SK-N-SH treated with all-trans-retinoic acid at 6 μM for 48 hours (cell line): ENCODE measurements at regions not wholly inside any gene's neighbourhood (a gene's known extent, or its start where the extent isn't known, plus 50 kb on each side); places are given as distances from the start of the nearest gene placed in this dataset.
"Not testable (repeated sequence)": the region's sequence is repeated elsewhere in the genome, so short reads cannot be mapped to it uniquely, and the experiment has no call there.

ENCODE experiments used
- ATAC-seq: fragments of 200-7000 bp; cut with Tn5 transposase; 3 replicates; pipeline ENCODE4 v1.9.1; 2020; ENCODE audit warnings: mild to moderate bottlenecking, moderate library complexity
- ARNTL ChIP-seq: fragments of 450-650 bp; formaldehyde crosslinking; IDR thresholded peaks from 2 replicates; pipeline ENCODE4 v1.5.0; 2020; ENCODE audit warnings: low read depth, mild to moderate bottlenecking, moderate library complexity, borderline replicate concordance
- BACH2 ChIP-seq: fragments of 250-450 bp; sonication (Bioruptor Pico); IDR thresholded peaks from 2 replicates; pipeline ENCODE4 v1.9.0; 2021; ENCODE audit warnings: mild to moderate bottlenecking, borderline replicate concordance
- CSDC2 ChIP-seq: fragments of 250-450 bp; sonication (Bioruptor Pico); IDR thresholded peaks from 2 replicates; pipeline ENCODE4 v1.5.0; 2020; ENCODE audit warnings: mild to moderate bottlenecking, moderate library complexity
- ESRRG ChIP-seq: fragments of 250-450 bp; sonication (Bioruptor Pico); IDR thresholded peaks from 2 replicates; pipeline ENCODE4 v1.6.1; 2021; ENCODE audit warnings: mild to moderate bottlenecking
- GLIS3 ChIP-seq: fragments of 250-450 bp; sonication (Bioruptor Pico); IDR thresholded peaks from 2 replicates; pipeline ENCODE4 v1.5.0; 2020; ENCODE audit warnings: mild to moderate bottlenecking, moderate library complexity
- ISL1 ChIP-seq: fragments of 250-450 bp; sonication (Bioruptor Pico); IDR thresholded peaks from 2 replicates; pipeline ENCODE4 v2.1.2; 2022; ENCODE audit warnings: mild to moderate bottlenecking, moderate library complexity
- OSR1 ChIP-seq: fragments of 250-450 bp; sonication (Bioruptor Pico); IDR thresholded peaks from 2 replicates; pipeline ENCODE4 v1.8.0; 2022; ENCODE audit warnings: moderate library complexity, mild to moderate bottlenecking, inconsistent platforms
- PPARA ChIP-seq: fragments of 250-450 bp; sonication (Bioruptor Pico); IDR thresholded peaks from 2 replicates; pipeline ENCODE4 v1.5.0; 2020; ENCODE audit warnings: mild to moderate bottlenecking, borderline replicate concordance
- RARB ChIP-seq: fragments of 250-450 bp; sonication (Bioruptor Pico); IDR thresholded peaks from 2 replicates; pipeline ENCODE4 v1.8.0; 2021; ENCODE audit warnings: mild to moderate bottlenecking, moderate library complexity
- SNAI2 ChIP-seq: fragments of 250-450 bp; sonication (Bioruptor Pico); IDR thresholded peaks from 2 replicates; pipeline ENCODE4 v1.5.0; 2020; ENCODE audit warnings: mild to moderate bottlenecking, moderate library complexity
- TCF4 ChIP-seq: fragments of 250-450 bp; sonication (Bioruptor Pico); IDR thresholded peaks from 2 replicates; pipeline ENCODE4 v1.8.0; 2021; ENCODE audit warnings: mild to moderate bottlenecking, moderate library complexity, borderline replicate concordance
- TOX ChIP-seq: fragments of 250-450 bp; sonication (Bioruptor Pico); IDR thresholded peaks from 2 replicates; pipeline ENCODE4 v1.8.0; 2021; ENCODE audit warnings: mild to moderate bottlenecking, moderate library complexity, borderline replicate concordance
- ZC3H10 ChIP-seq: fragments of 250-450 bp; sonication (Bioruptor Pico); IDR thresholded peaks from 2 replicates; pipeline ENCODE4 v1.5.1; 2021; ENCODE audit warnings: mild to moderate bottlenecking, moderate library complexity
- ZFP3 ChIP-seq: fragments of 250-450 bp; sonication (Bioruptor Pico); IDR thresholded peaks from 2 replicates; pipeline ENCODE4 v1.5.0; 2020; ENCODE audit warnings: mild to moderate bottlenecking, moderate library complexity
- ZFP30 ChIP-seq: fragments of 450-650 bp; formaldehyde crosslinking; IDR thresholded peaks from 2 replicates; pipeline ENCODE4 v1.5.0; 2022; ENCODE audit warnings: mild to moderate bottlenecking, moderate library complexity
- ZNF70 ChIP-seq: fragments of 450-650 bp; formaldehyde crosslinking; IDR thresholded peaks from 2 replicates; pipeline ENCODE4 v1.5.0; 2020; ENCODE audit warnings: mild to moderate bottlenecking, moderate library complexity
- ZNF8 ChIP-seq: fragments of 450-650 bp; formaldehyde crosslinking; IDR thresholded peaks from 2 replicates; pipeline ENCODE4 v1.5.0; 2020; ENCODE audit warnings: mild to moderate bottlenecking, moderate library complexity
- TF ChIP-seq, protein P1 (sequence below): fragments of 250-450 bp; sonication (Bioruptor Pico); IDR thresholded peaks from 2 replicates; pipeline ENCODE4 v1.5.0; 2020; ENCODE audit warnings: mild to moderate bottlenecking, moderate library complexity
- TF ChIP-seq, protein P2 (sequence below): fragments of 250-450 bp; sonication (Bioruptor Pico); IDR thresholded peaks from 2 replicates; pipeline ENCODE4 v1.5.1; 2020; ENCODE audit warnings: low read depth, mild to moderate bottlenecking, moderate library complexity
- TF ChIP-seq, protein P3 (sequence below): fragments of 250-450 bp; sonication (Bioruptor Pico); IDR thresholded peaks from 2 replicates; pipeline ENCODE4 v1.8.0; 2020; ENCODE audit warnings: mild to moderate bottlenecking, moderate library complexity, borderline replicate concordance
- TF ChIP-seq, protein P4 (sequence below): fragments of 250-450 bp; sonication (Bioruptor Pico); IDR thresholded peaks from 2 replicates; pipeline ENCODE4 v1.8.0; 2021; ENCODE audit warnings: low read depth, mild to moderate bottlenecking, moderate library complexity, borderline replicate concordance

DNA sequence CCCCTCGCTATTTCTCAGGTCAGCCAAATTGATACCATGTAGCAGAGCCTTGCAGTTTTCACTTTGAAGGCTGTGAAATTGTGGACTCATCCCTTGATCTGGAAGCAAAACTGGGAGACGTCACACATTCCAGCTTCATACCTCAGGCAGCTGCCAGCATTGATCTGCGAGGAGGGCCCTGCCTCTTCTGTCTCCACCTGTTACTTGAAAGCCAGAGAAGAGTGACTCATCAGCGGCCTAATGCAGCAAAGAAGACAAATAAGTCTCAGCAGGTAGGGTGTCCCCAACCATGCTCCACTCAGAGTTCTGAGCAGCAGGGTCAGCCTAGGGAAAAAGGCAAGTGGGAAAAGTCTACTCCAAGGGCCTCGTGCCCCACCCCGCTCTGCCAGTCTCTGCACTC is 69.4 kb upstream of the BMP2 start:
- no peak for ATAC-seq

DNA sequence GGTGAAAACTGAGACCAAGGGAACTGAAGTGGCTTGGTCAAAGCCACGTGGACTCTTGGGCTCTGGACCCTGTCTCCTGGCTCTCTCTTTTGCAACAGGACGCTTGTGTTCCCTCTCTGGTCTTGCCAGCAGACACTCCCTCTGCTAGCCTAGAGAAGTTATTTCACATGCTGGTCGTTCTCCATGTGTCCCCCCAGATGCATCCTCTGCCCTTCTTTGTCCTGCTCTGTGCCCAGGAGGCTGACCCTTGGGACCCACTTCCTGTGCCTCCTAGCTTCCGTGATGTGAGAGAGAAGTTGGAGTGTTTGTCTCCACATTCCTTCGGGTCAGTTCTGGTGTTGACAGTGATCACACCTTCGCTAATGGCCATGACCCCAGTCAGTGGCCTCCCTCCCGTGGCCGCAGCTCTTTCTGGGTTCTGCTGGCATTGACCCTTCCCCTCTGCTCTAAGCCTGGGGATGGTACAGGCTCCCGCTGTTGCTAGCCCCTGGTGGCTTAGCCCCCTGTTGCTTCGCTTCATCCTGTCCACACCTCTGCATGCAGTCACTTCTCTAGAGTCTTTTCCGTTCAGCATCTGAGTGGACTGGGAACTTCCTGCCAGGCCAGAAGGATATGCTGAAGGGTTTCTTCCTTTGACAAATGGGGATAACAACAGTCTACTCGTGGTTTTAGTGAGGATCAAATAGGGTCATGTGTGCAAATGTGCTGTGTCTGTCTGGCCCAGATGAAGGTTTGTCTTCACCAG is 70.1 kb upstream of the BMP2 start:
- no peak for ATAC-seq
- TF ChIP-seq PPARA (CRISPR knock-in tag) (no peak), ZFP30 (CRISPR knock-in tag) (no peak), TCF4 (CRISPR knock-in tag) (no peak), ZFP3 (CRISPR knock-in tag) (no peak), ZNF70 (CRISPR knock-in tag) (no peak), ESRRG (CRISPR knock-in tag) (no peak), ISL1 (CRISPR knock-in tag) (no peak), CSDC2 (no peak), TOX (CRISPR knock-in tag) (no peak)
- TF ChIP-seq, protein P1, sequence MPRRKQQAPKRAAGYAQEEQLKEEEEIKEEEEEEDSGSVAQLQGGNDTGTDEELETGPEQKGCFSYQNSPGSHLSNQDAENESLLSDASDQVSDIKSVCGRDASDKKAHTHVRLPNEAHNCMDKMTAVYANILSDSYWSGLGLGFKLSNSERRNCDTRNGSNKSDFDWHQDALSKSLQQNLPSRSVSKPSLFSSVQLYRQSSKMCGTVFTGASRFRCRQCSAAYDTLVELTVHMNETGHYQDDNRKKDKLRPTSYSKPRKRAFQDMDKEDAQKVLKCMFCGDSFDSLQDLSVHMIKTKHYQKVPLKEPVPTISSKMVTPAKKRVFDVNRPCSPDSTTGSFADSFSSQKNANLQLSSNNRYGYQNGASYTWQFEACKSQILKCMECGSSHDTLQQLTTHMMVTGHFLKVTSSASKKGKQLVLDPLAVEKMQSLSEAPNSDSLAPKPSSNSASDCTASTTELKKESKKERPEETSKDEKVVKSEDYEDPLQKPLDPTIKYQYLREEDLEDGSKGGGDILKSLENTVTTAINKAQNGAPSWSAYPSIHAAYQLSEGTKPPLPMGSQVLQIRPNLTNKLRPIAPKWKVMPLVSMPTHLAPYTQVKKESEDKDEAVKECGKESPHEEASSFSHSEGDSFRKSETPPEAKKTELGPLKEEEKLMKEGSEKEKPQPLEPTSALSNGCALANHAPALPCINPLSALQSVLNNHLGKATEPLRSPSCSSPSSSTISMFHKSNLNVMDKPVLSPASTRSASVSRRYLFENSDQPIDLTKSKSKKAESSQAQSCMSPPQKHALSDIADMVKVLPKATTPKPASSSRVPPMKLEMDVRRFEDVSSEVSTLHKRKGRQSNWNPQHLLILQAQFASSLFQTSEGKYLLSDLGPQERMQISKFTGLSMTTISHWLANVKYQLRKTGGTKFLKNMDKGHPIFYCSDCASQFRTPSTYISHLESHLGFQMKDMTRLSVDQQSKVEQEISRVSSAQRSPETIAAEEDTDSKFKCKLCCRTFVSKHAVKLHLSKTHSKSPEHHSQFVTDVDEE (CRISPR knock-in tag), result no peak
- TF ChIP-seq, protein P2, sequence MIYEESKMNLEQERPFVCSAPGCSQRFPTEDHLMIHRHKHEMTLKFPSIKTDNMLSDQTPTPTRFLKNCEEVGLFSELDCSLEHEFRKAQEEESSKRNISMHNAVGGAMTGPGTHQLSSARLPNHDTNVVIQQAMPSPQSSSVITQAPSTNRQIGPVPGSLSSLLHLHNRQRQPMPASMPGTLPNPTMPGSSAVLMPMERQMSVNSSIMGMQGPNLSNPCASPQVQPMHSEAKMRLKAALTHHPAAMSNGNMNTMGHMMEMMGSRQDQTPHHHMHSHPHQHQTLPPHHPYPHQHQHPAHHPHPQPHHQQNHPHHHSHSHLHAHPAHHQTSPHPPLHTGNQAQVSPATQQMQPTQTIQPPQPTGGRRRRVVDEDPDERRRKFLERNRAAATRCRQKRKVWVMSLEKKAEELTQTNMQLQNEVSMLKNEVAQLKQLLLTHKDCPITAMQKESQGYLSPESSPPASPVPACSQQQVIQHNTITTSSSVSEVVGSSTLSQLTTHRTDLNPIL, result no peak

More for the DNA sequence above, 69.4 kb upstream of the BMP2 start:
- TF ChIP-seq OSR1 (no peak), PPARA (CRISPR knock-in tag) (no peak), ARNTL (CRISPR knock-in tag) (no peak), RARB (no peak), SNAI2 (CRISPR knock-in tag) (no peak), ZNF70 (CRISPR knock-in tag) (no peak), TOX (CRISPR knock-in tag) (no peak), ZFP3 (CRISPR knock-in tag) (no peak), BACH2 (CRISPR knock-in tag) (no peak), GLIS3 (no peak), ZNF8 (CRISPR knock-in tag) (no peak), ZFP30 (CRISPR knock-in tag) (no peak), ESRRG (CRISPR knock-in tag) (no peak), CSDC2 (no peak), TCF4 (CRISPR knock-in tag) (no peak), ISL1 (CRISPR knock-in tag) (no peak)
- TF ChIP-seq, protein P3, sequence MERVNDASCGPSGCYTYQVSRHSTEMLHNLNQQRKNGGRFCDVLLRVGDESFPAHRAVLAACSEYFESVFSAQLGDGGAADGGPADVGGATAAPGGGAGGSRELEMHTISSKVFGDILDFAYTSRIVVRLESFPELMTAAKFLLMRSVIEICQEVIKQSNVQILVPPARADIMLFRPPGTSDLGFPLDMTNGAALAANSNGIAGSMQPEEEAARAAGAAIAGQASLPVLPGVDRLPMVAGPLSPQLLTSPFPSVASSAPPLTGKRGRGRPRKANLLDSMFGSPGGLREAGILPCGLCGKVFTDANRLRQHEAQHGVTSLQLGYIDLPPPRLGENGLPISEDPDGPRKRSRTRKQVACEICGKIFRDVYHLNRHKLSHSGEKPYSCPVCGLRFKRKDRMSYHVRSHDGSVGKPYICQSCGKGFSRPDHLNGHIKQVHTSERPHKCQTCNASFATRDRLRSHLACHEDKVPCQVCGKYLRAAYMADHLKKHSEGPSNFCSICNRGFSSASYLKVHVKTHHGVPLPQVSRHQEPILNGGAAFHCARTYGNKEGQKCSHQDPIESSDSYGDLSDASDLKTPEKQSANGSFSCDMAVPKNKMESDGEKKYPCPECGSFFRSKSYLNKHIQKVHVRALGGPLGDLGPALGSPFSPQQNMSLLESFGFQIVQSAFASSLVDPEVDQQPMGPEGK, result no peak
- TF ChIP-seq, protein P1 (CRISPR knock-in tag), result no peak
- TF ChIP-seq, protein P2, result no peak

DNA sequence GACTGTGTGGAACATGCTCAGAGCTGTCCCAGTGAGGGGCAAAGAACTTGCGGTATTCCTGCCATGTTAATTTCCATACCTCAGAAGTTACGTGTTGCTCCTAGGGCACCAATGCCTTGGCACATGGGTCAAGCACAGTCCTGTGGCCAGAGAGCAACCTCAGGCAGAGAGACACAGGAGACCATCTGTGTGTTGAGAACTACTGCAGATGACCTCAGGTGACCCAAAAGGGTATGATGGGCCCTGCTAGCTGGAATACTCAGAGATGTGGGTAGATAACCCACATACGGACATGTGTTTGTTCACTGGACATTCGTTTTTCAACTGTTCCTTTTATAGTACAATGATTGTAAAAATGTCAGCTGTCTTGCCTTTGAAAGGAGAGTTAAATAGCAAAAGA is 71.5 kb upstream of the BMP2 start:
- TF ChIP-seq, protein P4, sequence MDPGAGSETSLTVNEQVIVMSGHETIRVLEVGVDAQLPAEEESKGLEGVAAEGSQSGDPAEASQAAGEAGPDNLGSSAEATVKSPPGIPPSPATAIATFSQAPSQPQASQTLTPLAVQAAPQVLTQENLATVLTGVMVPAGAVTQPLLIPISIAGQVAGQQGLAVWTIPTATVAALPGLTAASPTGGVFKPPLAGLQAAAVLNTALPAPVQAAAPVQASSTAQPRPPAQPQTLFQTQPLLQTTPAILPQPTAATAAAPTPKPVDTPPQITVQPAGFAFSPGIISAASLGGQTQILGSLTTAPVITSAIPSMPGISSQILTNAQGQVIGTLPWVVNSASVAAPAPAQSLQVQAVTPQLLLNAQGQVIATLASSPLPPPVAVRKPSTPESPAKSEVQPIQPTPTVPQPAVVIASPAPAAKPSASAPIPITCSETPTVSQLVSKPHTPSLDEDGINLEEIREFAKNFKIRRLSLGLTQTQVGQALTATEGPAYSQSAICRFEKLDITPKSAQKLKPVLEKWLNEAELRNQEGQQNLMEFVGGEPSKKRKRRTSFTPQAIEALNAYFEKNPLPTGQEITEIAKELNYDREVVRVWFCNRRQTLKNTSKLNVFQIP, result no peak
- TF ChIP-seq TCF4 (CRISPR knock-in tag) (no peak), OSR1 (no peak), ZC3H10 (CRISPR knock-in tag) (no peak), ZFP30 (CRISPR knock-in tag) (no peak), ARNTL (CRISPR knock-in tag) (no peak), CSDC2 (no peak)
- TF ChIP-seq, protein P1 (CRISPR knock-in tag), result no peak
- no peak for ATAC-seq

DNA sequence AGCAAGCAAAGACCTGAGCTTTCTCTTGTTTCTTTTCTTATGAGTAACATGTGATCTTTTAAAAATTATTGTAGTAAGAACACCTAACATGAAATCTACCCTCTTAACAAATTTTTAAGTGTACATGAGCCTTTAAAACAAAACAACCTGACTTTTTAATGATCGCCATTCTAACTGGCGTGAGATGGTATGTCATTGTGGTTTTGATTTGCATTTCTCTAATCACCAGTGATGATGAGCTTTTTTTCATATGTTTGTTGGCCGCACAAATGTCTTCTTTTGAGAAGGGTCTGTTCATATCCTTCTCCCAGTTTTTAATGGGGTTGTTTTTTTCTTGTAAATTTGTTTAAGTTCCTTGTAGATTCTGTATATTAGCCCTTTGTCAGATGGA is 73.7 kb upstream of the BMP2 start:
- not testable (repeated sequence) for ATAC-seq
